ENCODE measurements at regions not wholly inside any gene's neighbourhood (a gene's known extent, or its start where the extent isn't known, plus 50 kb on each side); places are given as distances from the start of the nearest gene placed in this dataset.

- TF ChIP-seq CTCF (IDR thresholded peaks at IDR 0.05) (no peak), POLR2A (IDR thresholded peaks at IDR 0.05) (no peak)
Observed at GRCh38 chr4:16413814-16414555, 187.7 kb upstream of the TAPT1 start.
